ENCODE measurements at regions not wholly inside any gene's neighbourhood (a gene's known extent, or its start where the extent isn't known, plus 50 kb on each side); places are given as distances from the start of the nearest gene placed in this dataset.

DNA sequence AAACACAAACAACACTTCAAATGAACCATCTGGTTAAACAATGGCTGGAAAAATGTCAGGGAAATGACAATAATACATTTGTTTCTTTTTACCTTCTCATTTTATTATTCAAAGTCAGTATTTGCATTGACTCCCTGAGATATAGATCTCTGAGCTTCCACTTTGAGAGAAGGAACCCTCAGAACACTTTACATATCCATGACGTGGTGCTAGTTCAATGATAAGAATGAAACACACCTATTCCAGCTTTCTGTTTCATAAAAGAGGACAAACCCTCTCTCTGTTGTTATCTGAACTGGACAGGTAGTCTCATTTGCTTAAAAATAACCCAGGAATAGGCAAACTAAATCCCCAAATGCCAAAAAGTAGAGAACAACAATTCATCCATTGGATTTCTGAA lies 65.3 kb upstream of the CCSER1 start:
- DNase-seq (ENCODE audit: unreplicated experiment), result no peak
- no peak overlapping the region for H3K27ac Mint-ChIP-seq (ENCODE audit: low read depth, unreplicated experiment)
- H3K4me3 Mint-ChIP-seq (ENCODE audit: unreplicated experiment), result no peak overlapping the region
- CTCF ChIA-PET, result no interaction called here
- no peaks in the 10 kb centered on the region for H3K27me3 Mint-ChIP-seq (ENCODE audit: insufficient read depth, unreplicated experiment)
- H3K4me1 Mint-ChIP-seq (ENCODE audit: insufficient read depth, unreplicated experiment), result no peaks in the 10 kb centered on the region
- no peaks in the 10 kb centered on the region for H3K36me3 Mint-ChIP-seq (ENCODE audit: insufficient read depth, unreplicated experiment)
- no TSS peak for BruUV-seq (replicated peaks)
- TF ChIP-seq, protein P1, sequence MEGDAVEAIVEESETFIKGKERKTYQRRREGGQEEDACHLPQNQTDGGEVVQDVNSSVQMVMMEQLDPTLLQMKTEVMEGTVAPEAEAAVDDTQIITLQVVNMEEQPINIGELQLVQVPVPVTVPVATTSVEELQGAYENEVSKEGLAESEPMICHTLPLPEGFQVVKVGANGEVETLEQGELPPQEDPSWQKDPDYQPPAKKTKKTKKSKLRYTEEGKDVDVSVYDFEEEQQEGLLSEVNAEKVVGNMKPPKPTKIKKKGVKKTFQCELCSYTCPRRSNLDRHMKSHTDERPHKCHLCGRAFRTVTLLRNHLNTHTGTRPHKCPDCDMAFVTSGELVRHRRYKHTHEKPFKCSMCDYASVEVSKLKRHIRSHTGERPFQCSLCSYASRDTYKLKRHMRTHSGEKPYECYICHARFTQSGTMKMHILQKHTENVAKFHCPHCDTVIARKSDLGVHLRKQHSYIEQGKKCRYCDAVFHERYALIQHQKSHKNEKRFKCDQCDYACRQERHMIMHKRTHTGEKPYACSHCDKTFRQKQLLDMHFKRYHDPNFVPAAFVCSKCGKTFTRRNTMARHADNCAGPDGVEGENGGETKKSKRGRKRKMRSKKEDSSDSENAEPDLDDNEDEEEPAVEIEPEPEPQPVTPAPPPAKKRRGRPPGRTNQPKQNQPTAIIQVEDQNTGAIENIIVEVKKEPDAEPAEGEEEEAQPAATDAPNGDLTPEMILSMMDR (IDR thresholded peaks at IDR 0.05; ENCODE audit: unreplicated experiment), result no peak
- no peaks in the 10 kb centered on the region for H3K9me3 Mint-ChIP-seq (ENCODE audit: unreplicated experiment)
- POLR2A ChIA-PET, result no interaction called here
- intact Hi-C loops (cut with micrococcal nuclease), result no loop called here

DNA sequence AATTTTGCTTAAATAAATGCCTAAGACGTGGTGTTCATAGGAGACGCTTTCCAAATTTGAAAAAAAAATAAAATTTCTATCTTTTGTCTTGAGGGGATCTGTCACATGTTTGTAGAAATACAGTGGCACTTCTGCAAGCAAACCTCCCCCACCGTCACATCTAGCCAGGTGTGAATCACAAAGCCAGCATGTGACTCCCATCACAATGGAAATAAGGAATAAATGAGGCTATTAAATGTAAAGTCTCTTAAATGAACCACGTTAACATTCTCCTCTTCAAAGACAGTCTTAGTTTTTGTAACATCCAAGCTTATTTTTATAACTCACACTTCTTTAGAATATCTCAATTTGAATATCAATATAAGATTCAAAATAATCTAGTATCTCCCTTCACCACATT lies 63.0 kb upstream of the CCSER1 start:
- Mint-ChIP-seq H3K27ac (ENCODE audit: low read depth, unreplicated experiment) (no peak overlapping the region), H3K9me3 (ENCODE audit: unreplicated experiment) (no peaks in the 10 kb centered on the region), H3K36me3 (ENCODE audit: insufficient read depth, unreplicated experiment) (no peaks in the 10 kb centered on the region), H3K27me3 (ENCODE audit: insufficient read depth, unreplicated experiment) (no peaks in the 10 kb centered on the region), H3K4me3 (ENCODE audit: unreplicated experiment) (no peak overlapping the region), H3K4me1 (ENCODE audit: insufficient read depth, unreplicated experiment) (peaks cover 5% of the 10 kb centered on the region)
- DNase-seq (ENCODE audit: unreplicated experiment), result no peak
- CTCF ChIA-PET, result no interaction called here
- TF ChIP-seq, protein P1 (IDR thresholded peaks at IDR 0.05; ENCODE audit: unreplicated experiment), result no peak
- intact Hi-C loops (cut with micrococcal nuclease), result no loop called here
- no TSS peak for BruUV-seq (replicated peaks)
- POLR2A ChIA-PET, result interaction anchor here (1.1 kb wide), 1 partner anchor 10 kb away, joined by 3 read pairs; no protein-coding TSS in a partner anchor

DNA sequence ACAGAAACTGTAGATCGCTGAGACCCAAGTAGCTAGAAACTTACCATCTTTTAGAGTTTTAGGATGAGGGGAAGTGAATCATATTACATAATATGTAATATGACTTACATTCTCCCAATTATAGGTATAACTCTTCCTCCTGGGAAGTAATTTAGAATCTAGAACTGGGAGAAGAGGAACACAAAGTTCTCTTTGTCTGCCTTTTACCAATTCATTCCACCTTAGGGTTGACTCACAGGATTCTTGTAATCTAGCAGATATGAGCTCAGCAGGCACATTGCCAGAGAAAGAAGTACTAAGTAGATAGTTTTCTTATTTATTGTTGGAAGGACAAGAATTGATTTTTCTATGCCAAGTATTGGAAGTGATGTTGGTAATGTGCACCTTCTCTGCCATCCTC lies 58.0 kb upstream of the CCSER1 start:
- ChIA-PET POLR2A (no interaction called here), CTCF (interaction anchor here (0.5 kb wide), 1 partner anchor 1530 kb away, joined by 3 read pairs; no protein-coding TSS in a partner anchor)
- no peak overlapping the region for H3K27ac Mint-ChIP-seq (ENCODE audit: low read depth, unreplicated experiment)
- intact Hi-C loops (cut with micrococcal nuclease), result no loop called here
- BruUV-seq (replicated peaks), result no TSS peak
- H3K4me1 Mint-ChIP-seq (ENCODE audit: insufficient read depth, unreplicated experiment), result peaks cover 5% of the 10 kb centered on the region
- H3K4me3 Mint-ChIP-seq (ENCODE audit: unreplicated experiment), result no peak overlapping the region
- H3K27me3 Mint-ChIP-seq (ENCODE audit: insufficient read depth, unreplicated experiment), result no peaks in the 10 kb centered on the region
- TF ChIP-seq, protein P1 (IDR thresholded peaks at IDR 0.05; ENCODE audit: unreplicated experiment), result no peak
- H3K9me3 Mint-ChIP-seq (ENCODE audit: unreplicated experiment), result no peaks in the 10 kb centered on the region
- no peaks in the 10 kb centered on the region for H3K36me3 Mint-ChIP-seq (ENCODE audit: insufficient read depth, unreplicated experiment)
- DNase-seq (ENCODE audit: unreplicated experiment), result peak; percentile 28

DNA sequence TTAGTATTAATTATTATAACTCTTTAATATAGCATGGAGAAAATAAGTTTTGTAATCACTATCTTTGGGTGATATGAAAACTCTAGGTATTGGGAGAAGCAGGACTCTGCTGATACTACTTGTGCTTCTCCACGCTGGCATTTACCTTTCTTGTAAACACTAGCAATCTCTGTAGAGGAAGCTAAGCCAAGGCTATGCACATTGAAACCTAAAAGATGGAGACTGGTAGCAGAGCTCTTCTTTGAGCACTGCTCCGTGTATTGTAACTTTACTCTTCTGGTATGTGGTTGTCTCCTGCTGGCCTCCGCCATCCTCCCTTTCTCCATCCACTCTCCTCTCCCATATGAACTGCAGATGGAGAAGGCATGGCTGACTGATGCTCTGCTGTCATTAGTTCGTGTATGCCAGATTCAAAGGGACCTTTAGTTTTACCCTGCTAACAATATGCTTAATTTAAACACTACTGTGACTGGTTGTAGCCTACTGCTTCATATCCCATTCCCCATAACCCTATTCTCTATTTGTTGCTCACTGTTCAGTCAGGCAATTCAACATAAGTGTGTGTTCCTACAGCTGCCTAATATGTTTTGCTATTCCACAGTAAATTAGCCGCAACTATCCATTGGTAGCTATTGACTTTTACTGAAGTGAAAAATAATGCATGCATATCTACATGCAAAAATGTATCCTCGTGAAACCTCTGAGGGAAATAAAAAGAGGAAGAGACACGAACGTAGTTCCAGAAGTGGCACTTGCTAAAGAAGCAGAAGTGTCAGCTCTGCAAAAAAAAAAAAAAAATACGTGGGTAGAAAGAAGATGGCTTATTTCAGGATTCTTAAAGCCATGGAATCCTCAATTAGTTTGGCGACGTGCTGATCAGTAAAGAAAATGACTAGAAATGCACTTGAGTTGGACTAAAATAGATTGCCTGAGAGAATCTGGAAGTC lies 55.6 kb upstream of the CCSER1 start:
- Mint-ChIP-seq H3K36me3 (ENCODE audit: insufficient read depth, unreplicated experiment) (no peaks in the 10 kb centered on the region), H3K27ac (ENCODE audit: low read depth, unreplicated experiment) (no peak overlapping the region), H3K4me1 (ENCODE audit: insufficient read depth, unreplicated experiment) (peaks cover 5% of the 10 kb centered on the region), H3K27me3 (ENCODE audit: insufficient read depth, unreplicated experiment) (no peaks in the 10 kb centered on the region), H3K9me3 (ENCODE audit: unreplicated experiment) (no peaks in the 10 kb centered on the region), H3K4me3 (ENCODE audit: unreplicated experiment) (no peak overlapping the region)
- TF ChIP-seq, protein P1 (IDR thresholded peaks at IDR 0.05; ENCODE audit: unreplicated experiment), result no peak
- POLR2A ChIA-PET, result interaction anchor here (0.6 kb wide), 1 partner anchor 905 kb away, joined by 3 read pairs; no protein-coding TSS in a partner anchor
- DNase-seq (ENCODE audit: unreplicated experiment), result no peak
- CTCF ChIA-PET, result no interaction called here
- BruUV-seq (replicated peaks), result no TSS peak
- intact Hi-C loops (cut with micrococcal nuclease), result no loop called here

All from MCF 10A (cell line).